BE2C (cell line): ENCODE measurements at regions not wholly inside any gene's neighbourhood (a gene's known extent, or its start where the extent isn't known, plus 50 kb on each side); places are given as distances from the start of the nearest gene placed in this dataset.

Source experiments
- DNase-seq: peaks from one replicate; pipeline ENCODE4 v3.0.0-alpha.2; 2020
- H3K27me3 ChIP-seq: fragments of 250-450 bp; sonication (Bioruptor Pico); 2 replicates; pipeline ENCODE4 v1.5.1; 2020; ENCODE audit warnings: mild to moderate bottlenecking
- H3K36me3 ChIP-seq: fragments of 250-450 bp; sonication (Bioruptor Pico); 2 replicates; pipeline ENCODE4 v1.5.1; 2020; ENCODE audit warnings: mild to moderate bottlenecking
- H3K4me1 ChIP-seq: fragments of 250-450 bp; sonication (Bioruptor Pico); 2 replicates; pipeline ENCODE4 v1.5.1; 2020
- H3K4me3 ChIP-seq: 2 replicates; pipeline ENCODE4 v1.5.1; 2011; ENCODE audit warnings: low read depth, low read length
- H3K9me3 ChIP-seq: fragments of 250-450 bp; sonication (Bioruptor Pico); 2 replicates; pipeline ENCODE4 v1.5.1; 2020
- CTCF ChIP-seq: IDR thresholded peaks from 2 replicates; pipeline ENCODE4 v1.5.1; 2012; ENCODE audit warnings: mild to moderate bottlenecking, low read depth, low read length

- Histone ChIP-seq H3K4me3 (no peak overlapping the region), H3K27me3 (peaks cover 6% of the 10 kb centered on the region; the same call in 1 of the 2 replicates), H3K36me3 (no peaks in the 10 kb centered on the region), H3K9me3 (no peaks in the 10 kb centered on the region), H3K4me1 (no peaks in the 10 kb centered on the region)
- DNase-seq = no peak
- TF ChIP-seq CTCF = no peak
These were observed 144.0 kb upstream of the TMPO start for GRCh38 chr12:98371419-98371818.

- no peak for DNase-seq
- Histone ChIP-seq H3K4me1 (no peaks in the 10 kb centered on the region), H3K36me3 (no peaks in the 10 kb centered on the region), H3K27me3 (peaks cover 3% of the 10 kb centered on the region; the same call in 1 of the 2 replicates), H3K9me3 (no peaks in the 10 kb centered on the region), H3K4me3 (no peak overlapping the region)
- TF ChIP-seq CTCF = no peak
These were observed 142.9 kb upstream of the TMPO start for GRCh38 chr12:98372340-98373024.

- peak; percentile 67 for TF ChIP-seq CTCF
- Histone ChIP-seq H3K4me3 (no peak overlapping the region), H3K27me3 (peaks cover 3% of the 10 kb centered on the region; the same call in 1 of the 2 replicates), H3K4me1 (no peaks in the 10 kb centered on the region), H3K9me3 (no peaks in the 10 kb centered on the region), H3K36me3 (no peaks in the 10 kb centered on the region)
- peak; percentile 19 for DNase-seq
These were observed 142.3 kb upstream of the TMPO start for GRCh38 chr12:98373025-98373554.

- TF ChIP-seq CTCF = peak; percentile 27; the same call in 1 of the 2 replicates
- no peaks in the 10 kb centered on the region for H3K36me3 ChIP-seq
- no peaks in the 10 kb centered on the region for H3K4me1 ChIP-seq
- no peaks in the 10 kb centered on the region for H3K9me3 ChIP-seq
- H3K27me3 ChIP-seq = peaks cover 3% of the 10 kb centered on the region; the same call in 1 of the 2 replicates
- no peak overlapping the region for H3K4me3 ChIP-seq
- DNase-seq = no peak
These were observed 141.4 kb upstream of the TMPO start for GRCh38 chr12:98374007-98374406.

GRCh38 chr12:98379106-98379505 lies 136.3 kb upstream of the TMPO start:
- H3K4me1 ChIP-seq = no peaks in the 10 kb centered on the region
- no peaks in the 10 kb centered on the region for H3K9me3 ChIP-seq
- no peak for DNase-seq
- no peak overlapping the region for H3K4me3 ChIP-seq
- TF ChIP-seq CTCF = no peak
- H3K27me3 ChIP-seq = no peaks in the 10 kb centered on the region; the same call in 1 of the 2 replicates
- H3K36me3 ChIP-seq = no peaks in the 10 kb centered on the region

- no peaks in the 10 kb centered on the region for H3K4me1 ChIP-seq
- no peaks in the 10 kb centered on the region for H3K9me3 ChIP-seq
- peaks cover 35% of the 10 kb centered on the region for H3K27me3 ChIP-seq
- no peak for DNase-seq
- no peak overlapping the region for H3K4me3 ChIP-seq
- H3K36me3 ChIP-seq = no peaks in the 10 kb centered on the region
- no peak for TF ChIP-seq CTCF
These were observed 129.7 kb upstream of the TMPO start for GRCh38 chr12:98385641-98386040.
